HK-2 (cell line): ENCODE measurements at regions not wholly inside any gene's neighbourhood (a gene's known extent, or its start where the extent isn't known, plus 50 kb on each side); places are given as distances from the start of the nearest gene placed in this dataset.

Source experiments
- DNase-seq: peaks from one replicate; pipeline ENCODE4 v3.0.0-alpha.2; 2018; ENCODE audit not compliant: unreplicated experiment

GRCh38 chr4:106429885-106430284 lies 61.3 kb upstream of the GIMD1 start:
- DNase-seq = no peak

- DNase-seq = no peak
These were observed 57.5 kb upstream of the GIMD1 start for GRCh38 chr4:106426069-106426468.

GRCh38 chr4:106425576-106425975 lies 57.0 kb upstream of the GIMD1 start:
- DNase-seq = no peak

- DNase-seq = no peak
These were observed 55.8 kb upstream of the GIMD1 start for GRCh38 chr4:106424426-106424825.

- no peak for DNase-seq
These were observed 55.2 kb upstream of the GIMD1 start for GRCh38 chr4:106423791-106424190.

GRCh38 chr4:106422766-106423165 lies 54.2 kb upstream of the GIMD1 start:
- DNase-seq = no peak

- no peak for DNase-seq
These were observed 53.1 kb upstream of the GIMD1 start for GRCh38 chr4:106421441-106422296.

GRCh38 chr4:106418444-106418843 lies 49.9 kb upstream of the GIMD1 start:
- no peak for DNase-seq
